ENCODE measurements at regions not wholly inside any gene's neighbourhood (a gene's known extent, or its start where the extent isn't known, plus 50 kb on each side); places are given as distances from the start of the nearest gene placed in this dataset.

DNA sequence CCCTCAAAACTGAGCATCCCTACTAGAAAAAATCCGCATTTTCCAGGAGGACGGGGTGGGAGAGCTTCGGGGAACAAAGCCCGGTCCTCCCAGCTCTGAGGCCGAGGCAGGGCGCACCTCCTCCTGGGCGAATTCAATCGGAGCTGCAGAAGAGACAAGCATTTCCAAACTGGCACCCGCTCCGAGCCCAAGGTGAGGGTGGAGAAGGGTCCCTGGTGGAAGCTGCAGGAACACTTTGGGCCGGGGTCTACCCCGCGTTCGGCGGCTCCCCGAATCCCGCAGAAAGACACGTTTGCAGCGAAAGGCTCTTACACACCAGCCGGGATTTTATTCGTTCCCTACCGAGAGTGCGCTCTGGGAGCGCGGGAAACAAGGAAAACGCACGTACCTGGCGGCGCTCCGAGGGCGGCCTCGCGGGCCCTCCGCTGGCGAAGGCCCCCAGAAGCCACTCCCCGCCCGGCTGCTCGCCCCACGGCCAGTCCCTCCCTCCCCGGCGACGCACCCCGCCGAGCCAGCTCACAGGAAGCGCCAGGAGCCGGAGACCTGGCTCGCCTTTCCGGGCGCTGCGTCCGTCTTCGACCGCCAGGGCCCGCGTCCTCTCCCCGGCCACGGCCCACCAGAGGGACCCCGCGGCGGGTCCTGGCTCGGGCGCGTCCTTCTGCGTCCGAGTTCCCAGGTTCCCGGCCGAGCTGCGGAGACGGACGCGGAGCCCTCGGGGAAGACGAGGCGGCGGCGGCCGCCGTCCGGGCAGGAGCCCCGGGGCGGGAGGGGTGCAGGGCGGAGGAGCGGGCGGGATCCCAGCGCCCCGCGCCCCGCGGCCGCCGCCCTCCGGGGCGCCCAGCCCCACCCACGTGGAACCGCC lies 49.8 kb upstream of the BAHCC1 start:
- DNase-seq (ENCODE audit: low read depth in 2 of 2) = peak; percentile 29 to 49

Data from stimulated activated CD4-positive, alpha-beta T cell treated with anti-CD3 and anti-CD28 coated beads, Interleukin-15, amount 100 ng/mL, for 48 hours (primary cell).